HG03108 (cell line): ENCODE measurements at regions not wholly inside any gene's neighbourhood (a gene's known extent, or its start where the extent isn't known, plus 50 kb on each side); places are given as distances from the start of the nearest gene placed in this dataset.
"Not testable (repeated sequence)": the region's sequence is repeated elsewhere in the genome, so short reads cannot be mapped to it uniquely, and the experiment has no call there.

Source experiments
- ATAC-seq: cut with Tn5 transposase; IDR thresholded peaks from one replicate; pipeline ENCODE4 v1.9.1; 2021; ENCODE audit warnings: moderate library complexity; ENCODE audit not compliant: unreplicated experiment

GRCh38 chr1:173341971-173342370 is 134.8 kb upstream of the TNFSF4 start:
- ATAC-seq, result no peak

GRCh38 chr1:173342736-173343135 is 134.4 kb upstream of the PRDX6 start:
- ATAC-seq, result no peak

GRCh38 chr1:173344034-173344743 is 132.9 kb upstream of the PRDX6 start:
- no peak for ATAC-seq

- ATAC-seq, result no peak
These were observed 129.8 kb upstream of the PRDX6 start for GRCh38 chr1:173347282-173347818.

- not testable (repeated sequence) for ATAC-seq
These were observed 124.5 kb upstream of the PRDX6 start for GRCh38 chr1:173352635-173353034.

- ATAC-seq, result no peak
These were observed 123.8 kb upstream of the PRDX6 start for GRCh38 chr1:173353350-173353749.

GRCh38 chr1:173354937-173355280 is 122.2 kb upstream of the PRDX6 start:
- no peak for ATAC-seq

- peak; percentile 45 for ATAC-seq
These were observed 121.7 kb upstream of the PRDX6 start for GRCh38 chr1:173355281-173356031.

GRCh38 chr1:173356191-173356762 is 120.9 kb upstream of the PRDX6 start:
- peak; percentile 43 for ATAC-seq

GRCh38 chr1:173360487-173361063 is 116.6 kb upstream of the PRDX6 start:
- ATAC-seq, result no peak

- ATAC-seq, result no peak
These were observed 114.6 kb upstream of the PRDX6 start for GRCh38 chr1:173362543-173362942.

- no peak for ATAC-seq
These were observed 112.3 kb upstream of the PRDX6 start for GRCh38 chr1:173364827-173365226.

GRCh38 chr1:173365341-173365740 is 111.8 kb upstream of the PRDX6 start:
- ATAC-seq, result no peak

GRCh38 chr1:173367136-173367535 is 110.0 kb upstream of the PRDX6 start:
- no peak for ATAC-seq

GRCh38 chr1:173370586-173370985 is 106.5 kb upstream of the PRDX6 start:
- not testable (repeated sequence) for ATAC-seq

GRCh38 chr1:173376065-173376464 is 101.1 kb upstream of the PRDX6 start:
- ATAC-seq, result not testable (repeated sequence)

GRCh38 chr1:173377266-173377665 is 99.9 kb upstream of the PRDX6 start:
- ATAC-seq, result no peak

- ATAC-seq, result no peak
These were observed 93.8 kb upstream of the PRDX6 start for GRCh38 chr1:173383351-173383750.

GRCh38 chr1:173388352-173388751 is 88.8 kb upstream of the PRDX6 start:
- no peak for ATAC-seq

- no peak for ATAC-seq
These were observed 84.1 kb upstream of the PRDX6 start for GRCh38 chr1:173392895-173393658.

- no peak for ATAC-seq
These were observed 83.5 kb upstream of the PRDX6 start for GRCh38 chr1:173393659-173394000.
